ENCODE measurements at regions not wholly inside any gene's neighbourhood (a gene's known extent, or its start where the extent isn't known, plus 50 kb on each side); places are given as distances from the start of the nearest gene placed in this dataset.
A peak's percentile ranks its signal among the peaks of the same experiment; 100 is the strongest.

DNA sequence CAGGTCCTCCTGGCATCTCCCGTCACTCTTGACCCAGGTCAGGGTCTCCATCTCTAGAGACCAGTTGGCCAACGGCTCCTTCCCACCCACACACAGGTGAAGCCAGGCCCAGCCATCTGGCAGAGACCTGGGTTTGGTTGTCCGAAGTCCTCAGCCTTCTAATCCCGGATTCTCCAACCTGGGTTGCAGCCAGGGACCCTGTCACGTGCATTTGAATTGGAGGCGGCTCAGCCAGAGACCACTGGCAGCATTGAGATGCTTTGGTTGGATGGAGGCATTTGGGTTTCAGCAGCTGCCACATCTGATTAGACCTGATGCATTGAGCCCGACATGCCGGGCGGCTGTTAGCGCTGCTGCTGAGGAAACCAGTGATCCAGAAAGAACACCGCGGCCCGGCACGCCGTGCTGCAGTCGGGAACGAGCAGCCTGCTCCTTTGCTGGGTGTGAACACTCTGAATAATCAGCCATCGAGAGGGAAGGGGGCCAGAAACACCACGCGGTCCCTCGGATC, 163.2 kb downstream of the BRD1 start:
- Histone ChIP-seq H3K27me3 (replicated peaks in 1 of 7) (peaks cover 0 to 24% (median 8%) of the 10 kb centered on the region in 7 donors), H3K4me3 (no peak overlapping the region), H3K9me3 (peaks cover 0 to 6% (median 0%) of the 10 kb centered on the region in 8 donors), H3K36me3 (no peaks in the 10 kb centered on the region), H3K4me1 (peaks cover 6 to 42% (median 16%) of the 10 kb centered on the region in 6 donors), H3K27ac (no peak overlapping the region)
- DNase-seq: no peak
- intact Hi-C loops (cut with DNase I; ENCODE audit: low total_unique reads): no loop called here
- TF ChIP-seq, protein P1, sequence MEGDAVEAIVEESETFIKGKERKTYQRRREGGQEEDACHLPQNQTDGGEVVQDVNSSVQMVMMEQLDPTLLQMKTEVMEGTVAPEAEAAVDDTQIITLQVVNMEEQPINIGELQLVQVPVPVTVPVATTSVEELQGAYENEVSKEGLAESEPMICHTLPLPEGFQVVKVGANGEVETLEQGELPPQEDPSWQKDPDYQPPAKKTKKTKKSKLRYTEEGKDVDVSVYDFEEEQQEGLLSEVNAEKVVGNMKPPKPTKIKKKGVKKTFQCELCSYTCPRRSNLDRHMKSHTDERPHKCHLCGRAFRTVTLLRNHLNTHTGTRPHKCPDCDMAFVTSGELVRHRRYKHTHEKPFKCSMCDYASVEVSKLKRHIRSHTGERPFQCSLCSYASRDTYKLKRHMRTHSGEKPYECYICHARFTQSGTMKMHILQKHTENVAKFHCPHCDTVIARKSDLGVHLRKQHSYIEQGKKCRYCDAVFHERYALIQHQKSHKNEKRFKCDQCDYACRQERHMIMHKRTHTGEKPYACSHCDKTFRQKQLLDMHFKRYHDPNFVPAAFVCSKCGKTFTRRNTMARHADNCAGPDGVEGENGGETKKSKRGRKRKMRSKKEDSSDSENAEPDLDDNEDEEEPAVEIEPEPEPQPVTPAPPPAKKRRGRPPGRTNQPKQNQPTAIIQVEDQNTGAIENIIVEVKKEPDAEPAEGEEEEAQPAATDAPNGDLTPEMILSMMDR (IDR thresholded peaks at IDR 0.05 in 8 of 11, conservative IDR thresholded peaks at IDR 0.05 in 3 of 11): no peak
- TF ChIP-seq POLR2AphosphoS5 (IDR thresholded peaks at IDR 0.05) (no peak), POLR2A (IDR thresholded peaks at IDR 0.05) (no peak)
- 83 to 91% (median 89%) methylated on average over 17 to 21 of the region's 21 CpGs for WGBS, 5 donors

DNA sequence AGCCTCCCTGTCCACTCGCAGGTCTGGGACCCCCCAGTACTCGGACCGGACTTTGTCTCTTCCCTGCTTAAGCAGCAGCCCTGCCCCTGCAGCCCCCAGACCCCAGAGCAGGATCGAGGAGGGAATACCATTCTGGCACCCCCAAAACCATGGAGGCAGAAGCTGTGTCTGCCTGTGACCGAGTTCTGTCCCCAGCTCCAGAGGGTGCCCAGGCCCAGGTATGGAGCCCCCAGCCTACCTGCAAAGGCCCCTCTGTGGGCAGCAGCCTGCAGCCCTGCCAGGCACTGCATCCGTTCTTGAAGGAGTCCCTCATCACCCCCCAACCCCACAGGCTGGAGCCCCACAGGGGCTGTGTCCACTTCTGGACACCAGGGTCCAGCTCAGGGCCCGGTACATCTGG, 163.8 kb downstream of the BRD1 start:
- H3K4me3 ChIP-seq: no peak overlapping the region
- intact Hi-C loops (cut with DNase I; ENCODE audit: low total_unique reads): no loop called here
- WGBS, 5 donors: 77 to 92% (median 82%) methylated on average over 6 to 7 of the region's 7 CpGs
- no peak overlapping the region for H3K27ac ChIP-seq
- DNase-seq: peak; percentile 72
- H3K4me1 ChIP-seq: peaks cover 11 to 48% (median 22%) of the 10 kb centered on the region in 6 donors
- no peak for TF ChIP-seq POLR2A (IDR thresholded peaks at IDR 0.05)
- TF ChIP-seq, protein P1 (IDR thresholded peaks at IDR 0.05 in 8 of 11, conservative IDR thresholded peaks at IDR 0.05 in 3 of 11): no peak
- TF ChIP-seq POLR2AphosphoS5 (IDR thresholded peaks at IDR 0.05): no peak
- no peaks in the 10 kb centered on the region for H3K9me3 ChIP-seq
- H3K36me3 ChIP-seq: no peaks in the 10 kb centered on the region
- H3K27me3 ChIP-seq (replicated peaks in 1 of 7): peaks cover 0 to 18% (median 7%) of the 10 kb centered on the region in 7 donors

DNA sequence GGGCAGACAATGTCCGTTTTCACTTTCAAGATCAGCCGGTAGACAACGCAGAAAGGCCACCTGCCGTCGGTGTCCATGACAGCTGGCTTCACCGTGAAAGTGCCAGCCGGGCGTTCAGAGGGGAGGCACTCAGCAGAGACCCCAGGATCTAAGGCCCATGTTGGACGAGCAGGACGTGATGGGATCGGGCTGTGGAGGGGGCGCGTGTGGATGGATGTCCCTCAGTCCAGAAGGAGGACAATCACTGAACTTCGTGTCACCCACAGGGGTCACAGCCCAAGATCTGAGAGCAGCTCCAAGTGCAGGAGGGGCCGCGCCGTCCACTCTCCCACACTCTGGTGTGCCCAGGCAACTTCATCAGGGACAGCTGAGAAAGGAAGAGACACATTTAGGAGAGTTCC, 164.4 kb downstream of the BRD1 start:
- TF ChIP-seq POLR2AphosphoS5 (IDR thresholded peaks at IDR 0.05): no peak
- TF ChIP-seq, protein P1 (IDR thresholded peaks at IDR 0.05 in 8 of 11, conservative IDR thresholded peaks at IDR 0.05 in 3 of 11): no peak
- 79 to 97% (median 94%) methylated on average over 16 to 17 of the region's 17 CpGs for WGBS, 5 donors
- H3K4me1 ChIP-seq: peaks cover 13 to 48% (median 26%) of the 10 kb centered on the region in 6 donors
- no peak for DNase-seq
- no peaks in the 10 kb centered on the region for H3K9me3 ChIP-seq
- no peaks in the 10 kb centered on the region for H3K36me3 ChIP-seq
- H3K4me3 ChIP-seq: no peak overlapping the region
- no peak overlapping the region for H3K27ac ChIP-seq
- intact Hi-C loops (cut with DNase I; ENCODE audit: low total_unique reads): no loop called here
- H3K27me3 ChIP-seq (replicated peaks in 1 of 7): peaks cover 0 to 13% (median 1%) of the 10 kb centered on the region in 7 donors

DNA sequence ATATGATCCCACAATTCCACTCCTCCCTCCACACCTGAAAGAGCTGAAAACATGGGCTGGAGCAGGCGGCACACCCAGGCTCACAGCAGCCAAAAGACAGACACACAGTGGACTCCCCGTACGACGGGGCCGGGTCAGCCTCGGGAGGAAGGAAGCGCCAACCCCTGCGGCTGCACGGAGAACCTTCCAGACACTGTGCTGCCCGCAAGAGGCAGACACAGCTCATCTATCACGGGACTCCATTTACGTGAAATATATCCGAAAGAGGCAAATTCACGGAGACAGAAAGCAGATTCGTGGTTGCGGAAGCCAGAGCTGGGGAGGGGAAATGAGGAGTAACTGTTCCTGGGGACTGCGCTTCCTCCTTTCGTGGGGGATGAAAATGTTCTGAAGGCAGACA, 165.0 kb downstream of the BRD1 start:
- Histone ChIP-seq H3K27ac (no peak overlapping the region), H3K4me1 (peaks cover 13 to 50% (median 32%) of the 10 kb centered on the region in 6 donors), H3K9me3 (no peaks in the 10 kb centered on the region), H3K27me3 (replicated peaks in 1 of 7) (peaks cover 0 to 9% (median 0%) of the 10 kb centered on the region in 7 donors), H3K36me3 (no peaks in the 10 kb centered on the region), H3K4me3 (no peak overlapping the region)
- WGBS, 5 donors: 62 to 76% (median 70%) methylated on average over 18 of the region's 18 CpGs
- TF ChIP-seq, protein P1 (IDR thresholded peaks at IDR 0.05 in 8 of 11, conservative IDR thresholded peaks at IDR 0.05 in 3 of 11): no peak
- no peak for TF ChIP-seq POLR2AphosphoS5 (IDR thresholded peaks at IDR 0.05)
- no peak for TF ChIP-seq POLR2A (IDR thresholded peaks at IDR 0.05)
- DNase-seq: no peak
- intact Hi-C loops (cut with DNase I; ENCODE audit: low total_unique reads): no loop called here

Measured in spleen (tissue), 11 donors.